SK-N-SH (cell line): ENCODE measurements at regions not wholly inside any gene's neighbourhood (a gene's known extent, or its start where the extent isn't known, plus 50 kb on each side); places are given as distances from the start of the nearest gene placed in this dataset.

Experiments
- CTCF ChIA-PET: fragments of 300-600, 350-600 bp; formaldehyde crosslinking; extraction: SDS; loops from one replicate; lab custom pipeline; 2021; lab: Yijun Ruan, JAX
- POLR2A ChIA-PET: fragments of 350-600 bp; sonication (Branson Sonifier 250); formaldehyde crosslinking; extraction: SDS; loops from one replicate; lab custom pipeline; 2020; ENCODE audit warnings: antibody characterized with exemption, inconsistent platforms; lab: Yijun Ruan, JAX
- DNase-seq: peaks from one replicate; pipeline ENCODE4 v3.0.0; 2012
- H2AFZ ChIP-seq: fragments of 200-600 bp; sonication (generic); 2 replicates; pipeline ENCODE4 v1.8.1; 2016; ENCODE audit warnings: antibody characterized with exemption, mild to moderate bottlenecking, low read depth
- H3F3A ChIP-seq: fragments of 200-600 bp; sonication (generic); replicated peaks from 2 replicates; pipeline ENCODE3; 2016; ENCODE audit warnings: antibody characterized with exemption, mild to moderate bottlenecking; ENCODE audit not compliant: insufficient read depth
- H3K27ac ChIP-seq, 2 experiments: fragments of 200-500 bp in 1 of 2; fragments of 200-600 bp in 1 of 2; sonication (Bioruptor generic) in 1 of 2; sonication (generic), shearing (Covaris generic) in 1 of 2; 2 replicates each; pipeline versions ENCODE4 v1.5.1 to v1.6.1; 2014 to 2016; ENCODE audit warnings: low read depth in 2 of 2, inconsistent platforms in 1 of 2, low read length in 1 of 2, mild to moderate bottlenecking in 1 of 2, mixed read lengths in 1 of 2
- H3K27me3 ChIP-seq: fragments of 200-600 bp; sonication (generic), shearing (Covaris generic); 2 replicates; pipeline ENCODE4 v1.6.1; 2016; ENCODE audit warnings: mixed run types; ENCODE audit not compliant: insufficient read depth
- H3K36me3 ChIP-seq, 2 experiments: fragments of 200-500 bp in 1 of 2; fragments of 200-600 bp in 1 of 2; sonication (Bioruptor generic) in 1 of 2; sonication (generic) in 1 of 2; replicated peaks in 1 of 2; 2 replicates each; pipeline versions ENCODE3 to v1.5.1; 2014 to 2016; ENCODE audit warnings: low read length in 1 of 2, mild to moderate bottlenecking in 1 of 2; ENCODE audit not compliant: insufficient read depth in 2 of 2, control insufficient read depth in 1 of 2
- H3K4me1 ChIP-seq, 2 experiments: fragments of 200-500 bp in 1 of 2; fragments of 200-600 bp in 1 of 2; sonication (Bioruptor generic) in 1 of 2; sonication (generic), shearing (Covaris generic) in 1 of 2; 2 replicates each; pipeline versions ENCODE4 v1.5.1 to v1.6.1; 2014 to 2016; ENCODE audit warnings: low read depth in 1 of 2, low read length in 1 of 2, mixed run types in 1 of 2; ENCODE audit not compliant: insufficient read depth in 2 of 2, control insufficient read depth in 1 of 2
- H3K4me2 ChIP-seq: fragments of 200-600 bp; sonication (generic), shearing (Covaris generic); 2 replicates; pipeline ENCODE4 v1.6.1; 2017; ENCODE audit warnings: mixed run types
- H3K4me3 ChIP-seq, 2 experiments: fragments of 200-500 bp in 1 of 2; fragments of 200-600 bp in 1 of 2; sonication (Bioruptor generic) in 1 of 2; sonication (generic), shearing (Covaris generic) in 1 of 2; 2 replicates each; pipeline versions ENCODE4 v1.5.1 to v1.8.1; 2014 to 2016; ENCODE audit warnings: low read depth in 2 of 2, inconsistent platforms in 1 of 2, low read length in 1 of 2, mild to moderate bottlenecking in 1 of 2, mixed read lengths in 1 of 2, moderate library complexity in 1 of 2
- H3K79me2 ChIP-seq: fragments of 200-600 bp; sonication (generic); 2 replicates; pipeline ENCODE4 v1.8.1; 2017; ENCODE audit warnings: mild to moderate bottlenecking; ENCODE audit not compliant: insufficient read depth
- H3K9ac ChIP-seq: fragments of 200-600 bp; sonication (generic); 2 replicates; pipeline ENCODE4 v1.6.1; 2017; ENCODE audit warnings: mixed run types
- H3K9me2 ChIP-seq: fragments of 200-600 bp; sonication (generic); 2 replicates; pipeline ENCODE4 v1.6.1; 2017; ENCODE audit warnings: mixed run types
- H3K9me3 ChIP-seq: fragments of 200-600 bp; sonication (generic); 2 replicates; pipeline ENCODE4 v1.6.1; 2017; ENCODE audit warnings: mixed run types, mild to moderate bottlenecking, moderate library complexity
- H4K20me1 ChIP-seq: fragments of 200-600 bp; sonication (generic); 2 replicates; pipeline ENCODE4 v1.6.1; 2017; ENCODE audit warnings: mild to moderate bottlenecking, mixed run types; ENCODE audit not compliant: insufficient read depth
- CHD2 ChIP-seq: fragments of 150-350 bp; IDR thresholded peaks from 2 replicates; pipeline ENCODE4 v1.6.1; 2018; ENCODE audit warnings: low read length; ENCODE audit not compliant: partially characterized antibody
- EP300 ChIP-seq, 2 experiments: IDR thresholded peaks; 2 replicates each; pipeline versions ENCODE4 v1.4.0 to v1.6.1; 2012; ENCODE audit warnings: borderline replicate concordance in 1 of 2, low read depth in 1 of 2, low read length in 1 of 2
- EZH2phosphoT487 ChIP-seq: fragments of 200-600 bp; sonication (generic); IDR thresholded peaks from 2 replicates; pipeline ENCODE4 v1.6.1; 2017; ENCODE audit warnings: low read depth, mixed run types, mild to moderate bottlenecking, antibody characterized with exemption, moderate library complexity, borderline replicate concordance
- FOXM1 ChIP-seq: IDR thresholded peaks from 2 replicates; pipeline ENCODE4 v1.4.0; 2012; ENCODE audit warnings: low read depth, mild to moderate bottlenecking
- IRF3 ChIP-seq: fragments of 150-350 bp; IDR thresholded peaks from 2 replicates; pipeline ENCODE4 v1.6.1; 2016; ENCODE audit warnings: mild to moderate bottlenecking, low read depth, low read length
- JUND ChIP-seq: IDR thresholded peaks from 2 replicates; pipeline ENCODE4 v1.4.0; 2012
- MEF2A ChIP-seq: IDR thresholded peaks from 2 replicates; pipeline ENCODE4 v1.4.0; 2012; ENCODE audit warnings: low read depth, borderline replicate concordance
- SMC3 ChIP-seq: IDR thresholded peaks from 2 replicates; pipeline ENCODE4 v1.6.1; 2012; ENCODE audit warnings: low read depth, low read length, improper control_type of control experiment
- TAF1 ChIP-seq: IDR thresholded peaks from 2 replicates; pipeline ENCODE4 v1.6.1; 2012; ENCODE audit warnings: low read depth, mild to moderate bottlenecking, low read length, moderate library complexity, borderline replicate concordance
- TEAD4 ChIP-seq: IDR thresholded peaks from 2 replicates; pipeline ENCODE4 v1.4.0; 2012; ENCODE audit warnings: mild to moderate bottlenecking, borderline replicate concordance; ENCODE audit not compliant: insufficient read depth
- YY1 ChIP-seq: IDR thresholded peaks from 2 replicates; pipeline ENCODE4 v1.4.0; 2012; ENCODE audit warnings: low read depth, mild to moderate bottlenecking
- ZBTB33 ChIP-seq: IDR thresholded peaks from 2 replicates; pipeline ENCODE4 v1.4.0; 2012; ENCODE audit warnings: low read depth, borderline replicate concordance
- WGBS: methylation state at CpG from one replicate; pipeline ENCODE4 v1.1.6; 2017; ENCODE audit warnings: low lambda C conversion rate; 5-methylcytosine and 5-hydroxymethylcytosine counted together
- TF ChIP-seq, protein P1 (sequence below): IDR thresholded peaks from 2 replicates; pipeline ENCODE4 v1.6.1; 2012; ENCODE audit warnings: mild to moderate bottlenecking, low read depth, low read length, moderate library complexity
- TF ChIP-seq, protein P2 (sequence below): IDR thresholded peaks from 2 replicates; pipeline ENCODE4; 2012

DNA sequence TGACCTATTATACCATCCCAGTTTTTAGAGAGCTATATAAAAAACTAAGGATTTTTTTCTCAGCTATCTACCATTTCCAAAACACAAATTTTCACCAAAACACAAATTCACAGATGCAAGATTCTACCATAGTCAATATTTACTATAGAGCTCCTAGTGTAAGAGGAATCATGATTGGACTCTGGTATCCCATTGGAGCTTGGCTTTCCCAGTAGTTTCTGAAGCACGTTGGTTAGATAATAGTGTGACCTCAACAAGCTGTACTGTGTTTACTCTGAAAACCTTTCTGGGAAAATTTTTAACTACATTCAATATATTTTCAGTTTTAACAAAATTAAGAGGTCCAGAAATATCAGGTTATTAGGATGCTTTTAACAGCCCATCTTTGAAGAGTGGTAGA, 660.6 kb upstream of the SLC10A2 start:
- Histone ChIP-seq H2AFZ (no peak overlapping the region), H3K27me3 (no peaks in the 10 kb centered on the region), H4K20me1 (no peaks in the 10 kb centered on the region), H3K9me3 (no peaks in the 10 kb centered on the region), H3F3A (no peaks in the 10 kb centered on the region), H3K4me3 (no peak overlapping the region), H3K9me2 (no peaks in the 10 kb centered on the region), H3K79me2 (no peaks in the 10 kb centered on the region), H3K36me3 (no peaks in the 10 kb centered on the region), H3K27ac (no peak overlapping the region), H3K4me2 (no peak overlapping the region), H3K9ac (no peak overlapping the region), H3K4me1 (peaks cover 0 to 3% of the 10 kb centered on the region in 2 experiments; a peak in 2 of 4 replicates)
- ChIA-PET POLR2A (no interaction called here), CTCF (no interaction called here)
- TF ChIP-seq, protein P1, sequence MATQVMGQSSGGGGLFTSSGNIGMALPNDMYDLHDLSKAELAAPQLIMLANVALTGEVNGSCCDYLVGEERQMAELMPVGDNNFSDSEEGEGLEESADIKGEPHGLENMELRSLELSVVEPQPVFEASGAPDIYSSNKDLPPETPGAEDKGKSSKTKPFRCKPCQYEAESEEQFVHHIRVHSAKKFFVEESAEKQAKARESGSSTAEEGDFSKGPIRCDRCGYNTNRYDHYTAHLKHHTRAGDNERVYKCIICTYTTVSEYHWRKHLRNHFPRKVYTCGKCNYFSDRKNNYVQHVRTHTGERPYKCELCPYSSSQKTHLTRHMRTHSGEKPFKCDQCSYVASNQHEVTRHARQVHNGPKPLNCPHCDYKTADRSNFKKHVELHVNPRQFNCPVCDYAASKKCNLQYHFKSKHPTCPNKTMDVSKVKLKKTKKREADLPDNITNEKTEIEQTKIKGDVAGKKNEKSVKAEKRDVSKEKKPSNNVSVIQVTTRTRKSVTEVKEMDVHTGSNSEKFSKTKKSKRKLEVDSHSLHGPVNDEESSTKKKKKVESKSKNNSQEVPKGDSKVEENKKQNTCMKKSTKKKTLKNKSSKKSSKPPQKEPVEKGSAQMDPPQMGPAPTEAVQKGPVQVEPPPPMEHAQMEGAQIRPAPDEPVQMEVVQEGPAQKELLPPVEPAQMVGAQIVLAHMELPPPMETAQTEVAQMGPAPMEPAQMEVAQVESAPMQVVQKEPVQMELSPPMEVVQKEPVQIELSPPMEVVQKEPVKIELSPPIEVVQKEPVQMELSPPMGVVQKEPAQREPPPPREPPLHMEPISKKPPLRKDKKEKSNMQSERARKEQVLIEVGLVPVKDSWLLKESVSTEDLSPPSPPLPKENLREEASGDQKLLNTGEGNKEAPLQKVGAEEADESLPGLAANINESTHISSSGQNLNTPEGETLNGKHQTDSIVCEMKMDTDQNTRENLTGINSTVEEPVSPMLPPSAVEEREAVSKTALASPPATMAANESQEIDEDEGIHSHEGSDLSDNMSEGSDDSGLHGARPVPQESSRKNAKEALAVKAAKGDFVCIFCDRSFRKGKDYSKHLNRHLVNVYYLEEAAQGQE: no peak
- TF ChIP-seq JUND (no peak), CHD2 (no peak), TAF1 (no peak), MEF2A (no peak)
- WGBS: 14% methylated on average over 1 of the region's 1 CpG
- DNase-seq: no peak

- WGBS: 0% methylated on average over 1 of the region's 1 CpG
- 0 out of 2 replicates have a peak, but pooled peaks cover 6% of the 10 kb centered on the region for H3K9me3 ChIP-seq
- H3K4me2 ChIP-seq: no peak overlapping the region
- H3K79me2 ChIP-seq: no peaks in the 10 kb centered on the region
- no peaks in the 10 kb centered on the region for H3K27me3 ChIP-seq
- no peak overlapping the region for H2AFZ ChIP-seq
- TF ChIP-seq SMC3: no peak
- no peak for TF ChIP-seq JUND
- TF ChIP-seq EP300 (IDR thresholded peaks at IDR 0.05; ENCODE audit: borderline replicate concordance in 1 of 2, low read depth in 1 of 2, low read length in 1 of 2): no peak
- H3F3A ChIP-seq: no peaks in the 10 kb centered on the region
- H3K9ac ChIP-seq: no peak overlapping the region
- no peaks in the 10 kb centered on the region for H3K4me1 ChIP-seq
- H3K4me3 ChIP-seq: no peak overlapping the region
- DNase-seq: no peak
- H4K20me1 ChIP-seq: no peaks in the 10 kb centered on the region
- H3K9me2 ChIP-seq: no peaks in the 10 kb centered on the region
- H3K27ac ChIP-seq: no peak overlapping the region
- ChIA-PET POLR2A (no interaction called here), CTCF (no interaction called here)
- no peaks in the 10 kb centered on the region for H3K36me3 ChIP-seq
These were observed 650.5 kb upstream of the SLC10A2 start for GRCh38 chr13:103716718-103717117.

- Histone ChIP-seq H3K27me3 (no peaks in the 10 kb centered on the region), H4K20me1 (no peaks in the 10 kb centered on the region), H3K4me3 (no peak overlapping the region), H3K27ac (no peak overlapping the region), H3K9me3 (no peaks in the 10 kb centered on the region)
- DNase-seq: no peak
- CTCF ChIA-PET: interaction anchor here (0.5 kb wide), 1 partner anchor 20 kb away, joined by 3 read pairs; no protein-coding TSS in a partner anchor
- 65% methylated on average over 5 of the region's 5 CpGs for WGBS
- TF ChIP-seq FOXM1: no peak
- TF ChIP-seq ZBTB33: no peak
- no peak for TF ChIP-seq TEAD4
- TF ChIP-seq YY1: no peak
- TF ChIP-seq EZH2phosphoT487: no peak
- no peak for TF ChIP-seq JUND
- TF ChIP-seq, protein P2, sequence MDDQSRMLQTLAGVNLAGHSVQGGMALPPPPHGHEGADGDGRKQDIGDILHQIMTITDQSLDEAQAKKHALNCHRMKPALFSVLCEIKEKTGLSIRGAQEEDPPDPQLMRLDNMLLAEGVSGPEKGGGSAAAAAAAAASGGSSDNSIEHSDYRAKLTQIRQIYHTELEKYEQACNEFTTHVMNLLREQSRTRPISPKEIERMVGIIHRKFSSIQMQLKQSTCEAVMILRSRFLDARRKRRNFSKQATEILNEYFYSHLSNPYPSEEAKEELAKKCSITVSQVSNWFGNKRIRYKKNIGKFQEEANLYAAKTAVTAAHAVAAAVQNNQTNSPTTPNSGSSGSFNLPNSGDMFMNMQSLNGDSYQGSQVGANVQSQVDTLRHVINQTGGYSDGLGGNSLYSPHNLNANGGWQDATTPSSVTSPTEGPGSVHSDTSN: no peak
- no peak for TF ChIP-seq IRF3
- TF ChIP-seq, all 33 proteins: peak for 0
- Histone ChIP-seq H2AFZ (no peak overlapping the region), H3K79me2 (no peaks in the 10 kb centered on the region), H3F3A (no peaks in the 10 kb centered on the region), H3K9ac (no peak overlapping the region), H3K4me1 (no peaks in the 10 kb centered on the region), H3K9me2 (no peaks in the 10 kb centered on the region), H3K4me2 (no peak overlapping the region), H3K36me3 (no peaks in the 10 kb centered on the region)
- POLR2A ChIA-PET: no interaction called here
These were observed 649.1 kb upstream of the SLC10A2 start for GRCh38 chr13:103715335-103715734.
